Gastrocnemius medialis (tissue), 4 donors: ENCODE measurements at regions not wholly inside any gene's neighbourhood (a gene's known extent, or its start where the extent isn't known, plus 50 kb on each side); places are given as distances from the start of the nearest gene placed in this dataset.

Source experiments
- ATAC-seq, 2 donors: fragments of 150-250 bp; one replicate each; pipeline ENCODE4 v1.9.1; 2016
- DNase-seq, 2 donors: peaks; one replicate each; pipeline ENCODE4 v3.0.0-alpha.2; 2019
- H3K27ac ChIP-seq, 4 donors: fragments of 200-600 bp; sonication (generic); 1 replicate in 1 of 4; 2 replicates in 3 of 4; pipeline ENCODE4 v1.5.1; 2016 to 2018; ENCODE audit warnings: mild to moderate bottlenecking in 2 of 4, moderate library complexity in 1 of 4
- H3K27me3 ChIP-seq, 3 donors: fragments of 200-600 bp; sonication (generic) in 2 of 3; 1 replicate in 1 of 3; 2 replicates in 2 of 3; pipeline versions ENCODE4 v1.5.1 to v1.6.0; 2016 to 2019; ENCODE audit warnings: mild to moderate bottlenecking in 1 of 3, moderate library complexity in 1 of 3
- H3K36me3 ChIP-seq, 2 donors: fragments of 200-600 bp; sonication (generic) in 1 of 2; one replicate each; pipeline ENCODE4 v1.5.1; 2017 to 2018
- H3K4me1 ChIP-seq, 2 donors: fragments of 200-600 bp; sonication (generic) in 1 of 2; one replicate each; pipeline ENCODE4 v1.5.1; 2016 to 2017; ENCODE audit warnings: mild to moderate bottlenecking in 2 of 2
- H3K4me3 ChIP-seq, 4 donors: fragments of 200-600 bp; sonication (generic) in 3 of 4; 1 replicate in 1 of 4; 2 replicates in 3 of 4; pipeline ENCODE4 v1.5.1; 2016 to 2019; ENCODE audit warnings: mild to moderate bottlenecking in 2 of 4
- H3K9me3 ChIP-seq, 3 donors: fragments of 200-600 bp; sonication (generic) in 2 of 3; 1 replicate in 1 of 3; 2 replicates in 2 of 3; pipeline ENCODE4 v1.5.1; 2016 to 2019
- POLR2A ChIP-seq, 2 donors: fragments of 450-650 bp; IDR thresholded peaks; one replicate each; pipeline ENCODE4 v1.6.1; 2017; ENCODE audit warnings: antibody characterized with exemption in 2 of 2, mild to moderate bottlenecking in 2 of 2, moderate library complexity in 2 of 2
- in situ Hi-C, 4 donors: fragments of 200-750 bp; cut with MboI; loops; one replicate each; pipeline versions ENCODE4 v1.15.0 to v1.8.0; 2017; ENCODE audit warnings: low sequenced_read_pairs in 4 of 4
- intact Hi-C: fragments of 100-400 bp; cut with DNase I; formaldehyde crosslinking; loops from one replicate; pipeline ENCODE4 v1.15.1; 2023; ENCODE audit warnings: low total_unique reads
- TF ChIP-seq, protein P1 (sequence below), 5 experiments: fragments of 450-650 bp in 3 of 5; fragments of 200-600 bp in 2 of 5; sonication (generic) in 2 of 5; IDR thresholded peaks in 4 of 5; conservative IDR thresholded peaks in 1 of 5; 1 replicate in 4 of 5; 2 replicates in 1 of 5; pipeline ENCODE4 v1.5.1; 2016 to 2019; ENCODE audit warnings: antibody characterized with exemption in 5 of 5, mild to moderate bottlenecking in 3 of 5, moderate library complexity in 3 of 5

DNA sequence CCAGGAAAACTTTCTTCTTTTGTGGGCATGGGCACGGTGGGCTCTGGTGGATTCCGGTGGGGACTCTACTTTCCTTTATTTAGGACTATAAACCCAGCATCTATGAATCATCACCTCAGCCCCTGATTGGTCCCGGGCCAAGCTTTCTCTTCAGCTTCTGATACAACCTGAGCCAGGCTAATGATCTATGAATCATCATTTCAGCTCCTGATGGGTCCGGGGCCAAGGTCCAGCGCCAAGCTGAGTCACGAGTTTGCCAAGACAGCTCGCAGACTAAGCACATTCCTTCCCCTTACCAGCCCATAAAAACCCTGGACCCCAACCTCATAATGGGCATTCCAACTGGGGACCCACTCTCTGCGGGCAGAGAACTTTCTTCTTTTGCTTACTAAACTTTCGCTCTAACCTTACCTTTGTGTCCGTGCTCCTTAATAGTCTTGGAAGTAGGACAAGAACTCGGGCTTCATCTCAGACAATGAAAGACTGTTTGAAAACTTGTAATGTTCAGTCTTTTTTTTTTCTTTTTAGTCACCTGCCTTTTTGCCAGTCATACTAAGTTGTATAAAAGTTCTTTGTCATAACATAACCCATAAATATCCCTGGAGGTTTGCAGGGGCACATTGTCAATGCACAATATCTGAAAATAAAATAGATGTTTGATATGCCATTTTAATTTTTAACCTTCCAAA, 904.9 kb upstream of the EPHA5 start:
- TF ChIP-seq, protein P1, sequence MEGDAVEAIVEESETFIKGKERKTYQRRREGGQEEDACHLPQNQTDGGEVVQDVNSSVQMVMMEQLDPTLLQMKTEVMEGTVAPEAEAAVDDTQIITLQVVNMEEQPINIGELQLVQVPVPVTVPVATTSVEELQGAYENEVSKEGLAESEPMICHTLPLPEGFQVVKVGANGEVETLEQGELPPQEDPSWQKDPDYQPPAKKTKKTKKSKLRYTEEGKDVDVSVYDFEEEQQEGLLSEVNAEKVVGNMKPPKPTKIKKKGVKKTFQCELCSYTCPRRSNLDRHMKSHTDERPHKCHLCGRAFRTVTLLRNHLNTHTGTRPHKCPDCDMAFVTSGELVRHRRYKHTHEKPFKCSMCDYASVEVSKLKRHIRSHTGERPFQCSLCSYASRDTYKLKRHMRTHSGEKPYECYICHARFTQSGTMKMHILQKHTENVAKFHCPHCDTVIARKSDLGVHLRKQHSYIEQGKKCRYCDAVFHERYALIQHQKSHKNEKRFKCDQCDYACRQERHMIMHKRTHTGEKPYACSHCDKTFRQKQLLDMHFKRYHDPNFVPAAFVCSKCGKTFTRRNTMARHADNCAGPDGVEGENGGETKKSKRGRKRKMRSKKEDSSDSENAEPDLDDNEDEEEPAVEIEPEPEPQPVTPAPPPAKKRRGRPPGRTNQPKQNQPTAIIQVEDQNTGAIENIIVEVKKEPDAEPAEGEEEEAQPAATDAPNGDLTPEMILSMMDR (IDR thresholded peaks at IDR 0.05 in 4 of 5, conservative IDR thresholded peaks at IDR 0.05 in 1 of 5), result no peak
- no peak for TF ChIP-seq POLR2A (IDR thresholded peaks at IDR 0.05)
- intact Hi-C loops (no loop called here), in situ Hi-C loops (no loop called here)
- Histone ChIP-seq H3K27ac (no peak overlapping the region), H3K9me3 (no peaks in the 10 kb centered on the region), H3K27me3 (no peaks in the 10 kb centered on the region), H3K4me1 (no peaks in the 10 kb centered on the region), H3K4me3 (no peak overlapping the region), H3K36me3 (no peaks in the 10 kb centered on the region)
- DNase-seq, result no peak
- no peak for ATAC-seq

DNA sequence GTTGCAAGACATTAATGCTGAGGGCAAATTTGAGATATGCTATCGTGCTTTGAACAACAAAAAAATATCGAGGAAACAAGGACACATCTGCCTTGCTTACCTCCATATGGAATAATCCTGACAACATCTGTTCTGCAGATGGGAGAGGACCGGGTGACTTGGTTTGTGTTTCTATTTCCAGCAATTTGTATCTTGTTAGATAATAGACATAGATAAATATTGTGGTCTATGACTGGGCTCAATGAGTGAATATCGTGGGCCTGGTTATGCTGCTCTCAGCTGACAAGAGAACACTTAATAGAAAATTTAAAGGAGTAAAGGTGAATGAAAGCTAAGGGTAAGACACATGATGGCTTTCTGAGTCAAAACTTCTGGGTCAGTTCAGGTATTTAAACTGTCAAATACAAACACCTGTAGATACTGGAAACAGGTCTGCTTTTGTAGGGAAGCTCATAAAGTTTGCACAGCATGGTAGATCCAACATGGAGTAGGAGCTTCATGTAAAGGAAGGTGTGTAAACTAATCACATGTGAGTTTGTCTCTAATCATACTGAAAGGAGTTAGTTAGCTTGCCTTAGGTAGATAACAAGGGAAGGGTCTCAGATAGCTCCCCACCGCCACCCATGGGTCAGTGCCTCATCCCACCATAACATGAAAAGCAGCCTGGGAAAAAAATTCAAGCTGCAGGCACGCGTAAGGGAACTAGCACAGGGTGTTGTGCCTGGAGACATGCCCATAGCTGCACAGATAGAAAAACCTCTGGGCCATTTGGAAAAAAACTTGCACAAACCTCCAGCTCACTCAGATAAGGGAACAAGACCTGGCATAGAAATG, 904.1 kb upstream of the EPHA5 start:
- no peaks in the 10 kb centered on the region for H3K27me3 ChIP-seq
- in situ Hi-C loops (no loop called here), intact Hi-C loops (no loop called here)
- DNase-seq, result no peak
- no peak for ATAC-seq
- TF ChIP-seq, protein P1 (IDR thresholded peaks at IDR 0.05 in 4 of 5, conservative IDR thresholded peaks at IDR 0.05 in 1 of 5), result no peak
- TF ChIP-seq POLR2A (IDR thresholded peaks at IDR 0.05), result no peak
- no peaks in the 10 kb centered on the region for H3K4me1 ChIP-seq
- H3K4me3 ChIP-seq, result no peak overlapping the region
- no peak overlapping the region for H3K27ac ChIP-seq
- H3K36me3 ChIP-seq, result no peaks in the 10 kb centered on the region
- no peaks in the 10 kb centered on the region for H3K9me3 ChIP-seq

DNA sequence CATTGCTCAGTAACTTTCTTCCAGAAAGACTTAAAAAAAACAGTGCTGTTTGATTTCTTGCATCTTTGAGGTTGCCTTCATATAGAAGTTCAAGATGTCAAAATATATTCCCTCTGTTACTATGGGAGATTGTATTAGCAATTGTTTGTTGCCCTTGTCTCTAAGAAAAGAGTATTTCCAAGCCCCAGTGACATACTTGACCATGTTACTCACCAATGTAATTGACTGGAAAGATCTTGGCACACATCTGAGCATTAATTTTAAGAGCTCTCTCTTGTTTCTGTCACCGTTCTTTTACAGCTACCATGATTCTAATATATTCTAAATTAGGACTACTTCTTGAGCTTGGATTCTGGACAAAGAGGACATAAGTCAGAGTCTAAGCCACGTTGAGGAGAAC, 902.7 kb upstream of the EPHA5 start:
- no peak overlapping the region for H3K4me3 ChIP-seq
- no peaks in the 10 kb centered on the region for H3K36me3 ChIP-seq
- no peak for TF ChIP-seq POLR2A (IDR thresholded peaks at IDR 0.05)
- TF ChIP-seq, protein P1 (IDR thresholded peaks at IDR 0.05 in 4 of 5, conservative IDR thresholded peaks at IDR 0.05 in 1 of 5), result no peak
- no peaks in the 10 kb centered on the region for H3K27me3 ChIP-seq
- ATAC-seq (no peak), DNase-seq (no peak)
- in situ Hi-C loops, result no loop called here
- no peaks in the 10 kb centered on the region for H3K4me1 ChIP-seq
- H3K9me3 ChIP-seq, result no peaks in the 10 kb centered on the region
- H3K27ac ChIP-seq, result no peak overlapping the region
- intact Hi-C loops, result no loop called here

DNA sequence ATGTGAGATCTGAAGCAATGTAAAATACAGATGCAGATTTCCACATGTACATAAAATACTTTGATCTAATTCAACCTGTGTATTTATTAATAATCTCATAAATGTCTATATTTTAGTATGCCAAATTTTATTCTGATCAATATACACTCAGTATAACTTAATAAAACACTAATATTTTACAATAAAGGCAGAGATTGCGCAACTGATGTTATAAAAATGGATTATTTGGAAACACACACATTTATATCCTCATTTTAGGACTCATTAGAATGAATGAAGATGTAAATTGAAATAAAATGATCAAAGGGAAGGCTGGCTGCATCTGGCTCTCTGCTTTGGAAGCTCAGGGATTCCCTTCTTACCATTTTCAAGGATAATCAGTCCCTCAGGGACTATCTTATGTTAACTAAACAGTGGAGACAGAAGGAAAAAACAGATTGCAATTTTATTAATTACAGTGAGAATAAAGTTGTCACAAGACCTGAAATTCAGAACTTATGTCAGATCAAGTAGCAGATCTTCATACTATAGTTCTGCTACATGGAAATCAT, 900.9 kb upstream of the EPHA5 start:
- Histone ChIP-seq H3K4me3 (no peak overlapping the region), H3K4me1 (no peaks in the 10 kb centered on the region), H3K27ac (no peak overlapping the region), H3K36me3 (no peaks in the 10 kb centered on the region), H3K27me3 (no peaks in the 10 kb centered on the region), H3K9me3 (no peaks in the 10 kb centered on the region)
- DNase-seq (no peak), ATAC-seq (no peak)
- in situ Hi-C loops (no loop called here), intact Hi-C loops (no loop called here)
- TF ChIP-seq, protein P1 (IDR thresholded peaks at IDR 0.05 in 4 of 5, conservative IDR thresholded peaks at IDR 0.05 in 1 of 5), result no peak
- no peak for TF ChIP-seq POLR2A (IDR thresholded peaks at IDR 0.05)
